NCI-H748 (cell line): ENCODE measurements at regions not wholly inside any gene's neighbourhood (a gene's known extent, or its start where the extent isn't known, plus 50 kb on each side); places are given as distances from the start of the nearest gene placed in this dataset.
"Not testable (repeated sequence)": the region's sequence is repeated elsewhere in the genome, so short reads cannot be mapped to it uniquely, and the experiment has no call there.

Experiments used
- DNase-seq: peaks from one replicate; lab custom pipeline; 2025; ENCODE audit not compliant: unreplicated experiment; lab: John Stamatoyannopoulos, UW

GRCh38 chrX:10676235-10676957, 56.0 kb upstream of the MID1 start:
- DNase-seq, result no peak

DNA sequence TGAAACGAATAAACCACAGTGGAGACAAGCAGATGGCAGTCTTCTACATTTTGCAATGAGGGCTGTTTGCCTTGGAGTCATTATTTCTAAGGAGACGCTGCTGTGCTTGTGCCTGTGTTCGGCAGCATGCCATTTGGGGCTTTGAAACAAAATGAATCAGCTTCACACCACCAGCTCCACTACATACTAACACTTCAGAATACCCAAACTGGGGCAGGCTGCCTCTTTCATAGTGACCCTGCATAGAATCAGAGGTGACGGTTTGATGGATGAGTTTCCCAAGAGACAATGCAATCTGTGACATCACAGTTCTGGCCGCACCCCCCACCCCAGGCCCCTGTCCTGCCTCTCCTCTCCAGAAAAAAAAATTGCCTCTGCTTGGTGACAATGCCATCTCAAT, 57.1 kb upstream of the MID1 start:
- no peak for DNase-seq

DNA sequence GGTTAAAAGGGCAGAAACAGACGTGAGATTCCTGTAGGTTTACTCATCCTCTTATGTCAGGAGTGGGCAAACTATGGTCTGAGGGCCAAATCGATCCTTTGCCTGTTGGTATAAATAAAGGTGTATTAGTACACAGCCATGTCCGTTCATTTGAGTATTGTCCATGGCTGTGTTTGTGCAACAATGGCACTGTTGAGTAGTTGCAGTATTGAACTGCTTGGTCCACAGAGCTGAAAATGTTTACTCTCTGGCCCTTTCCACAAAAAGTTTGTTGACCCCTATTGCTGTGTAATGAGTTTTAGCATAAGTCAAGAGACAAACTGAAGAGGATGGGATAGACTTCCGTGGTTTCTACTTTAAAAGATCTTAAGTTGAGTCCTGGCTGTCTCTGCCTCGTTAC, 59.0 kb upstream of the MID1 start:
- no peak for DNase-seq

DNA sequence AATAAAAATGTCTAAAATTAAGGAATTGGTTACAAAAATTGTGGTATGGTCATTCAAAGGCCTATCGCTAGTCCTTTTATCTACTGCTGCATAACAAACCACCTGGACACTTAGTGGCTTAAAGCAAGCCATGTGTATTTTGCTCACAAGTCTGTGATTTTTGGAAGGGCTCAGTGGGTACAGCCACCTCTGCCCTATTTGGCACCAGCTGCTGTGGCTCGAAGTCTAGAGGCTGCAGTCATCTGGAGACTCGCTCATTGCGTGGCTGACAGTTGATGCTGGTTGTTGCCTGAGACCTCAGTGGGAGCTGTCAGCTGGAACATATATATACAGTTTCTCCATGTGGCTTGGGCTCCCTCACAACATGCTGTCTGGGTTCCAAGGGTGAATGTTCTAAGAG, 60.8 kb upstream of the MID1 start:
- no peak for DNase-seq

DNA sequence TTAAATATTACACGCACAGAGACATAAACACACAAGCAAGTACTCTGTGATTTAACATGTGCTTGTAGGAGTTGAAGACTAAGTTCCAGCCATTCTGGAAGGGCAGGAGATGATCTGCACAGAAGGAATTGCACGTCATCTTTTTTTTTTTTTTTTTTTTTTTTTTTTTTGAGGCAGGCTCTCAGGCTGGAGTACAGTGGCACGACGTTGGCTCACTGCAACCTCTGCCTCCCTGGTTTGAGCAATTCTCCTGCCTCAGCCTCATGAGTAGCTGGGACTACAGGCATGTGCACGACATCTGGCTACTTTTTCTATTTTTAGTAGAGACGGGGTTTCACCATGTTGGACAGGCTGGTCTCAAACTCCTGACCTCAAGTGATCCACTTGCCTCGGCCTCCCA, 63.2 kb upstream of the MID1 start:
- DNase-seq, result not testable (repeated sequence)

DNA sequence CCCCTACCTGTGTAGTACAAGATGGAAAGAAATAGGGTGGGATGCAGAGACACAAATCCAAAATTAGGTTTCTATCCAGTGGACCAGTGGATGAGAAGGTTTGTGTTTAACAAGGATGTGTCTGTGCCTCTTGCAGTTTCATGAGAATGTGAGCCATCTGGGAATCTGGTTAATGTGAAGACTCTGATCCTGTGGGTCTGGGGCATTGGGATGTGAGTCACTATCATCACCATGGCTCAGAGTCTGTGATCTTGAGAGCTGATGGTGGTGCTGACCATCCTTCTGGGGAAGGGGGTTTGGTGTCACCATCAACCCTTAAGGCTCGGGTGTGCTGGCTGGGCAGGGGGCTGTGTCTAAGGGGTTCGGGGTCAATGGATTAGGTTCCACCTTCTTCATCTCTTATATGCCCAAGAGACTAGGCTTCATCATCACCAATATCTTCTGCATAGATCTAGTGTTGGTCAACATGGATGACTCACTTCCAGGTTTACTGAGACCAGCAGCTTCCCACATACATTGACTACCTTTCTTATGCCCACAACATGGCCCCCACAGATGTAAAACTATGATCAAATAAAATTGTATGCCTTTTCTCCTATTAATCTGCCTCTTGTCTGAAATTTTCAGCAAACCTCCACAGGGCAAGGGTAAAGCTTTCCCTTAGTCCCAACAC, 65.7 kb upstream of the MID1 start:
- no peak for DNase-seq

- DNase-seq, result not testable (repeated sequence)
These were observed 71.4 kb upstream of the MID1 start for GRCh38 chrX:10691751-10692150.

DNA sequence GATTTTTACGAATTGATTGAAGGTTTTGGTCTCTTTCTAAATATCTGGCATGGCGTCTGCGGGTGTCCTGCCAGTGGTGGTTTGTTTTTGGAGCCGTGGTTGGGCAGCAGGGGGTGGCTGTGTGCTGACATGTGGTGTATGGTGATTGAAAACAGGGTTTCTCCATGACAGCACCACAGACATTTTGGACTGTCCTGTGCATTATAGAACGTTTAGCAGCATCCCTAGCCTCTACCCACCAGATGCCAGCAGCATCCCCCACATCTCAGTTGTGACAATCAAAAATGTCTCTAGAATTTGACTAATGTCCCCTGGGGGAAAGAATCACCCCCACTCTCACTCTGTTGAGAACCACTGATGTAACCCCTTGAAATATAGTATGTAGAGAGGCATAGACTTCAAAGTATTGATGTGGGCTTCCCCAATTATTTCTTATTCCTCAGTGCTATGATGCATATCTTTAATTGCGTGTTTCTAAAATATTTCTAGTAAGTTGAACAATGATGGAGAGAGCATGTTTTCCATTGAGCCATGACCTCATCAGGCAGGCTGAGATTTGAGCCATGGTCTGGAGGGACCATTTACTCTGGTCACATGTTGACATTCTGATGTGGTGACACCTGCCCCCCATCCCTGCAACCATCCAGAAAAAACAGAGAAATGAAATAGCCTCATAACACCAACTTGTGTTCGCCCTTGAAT, 77.4 kb upstream of the MID1 start:
- no peak for DNase-seq

DNA sequence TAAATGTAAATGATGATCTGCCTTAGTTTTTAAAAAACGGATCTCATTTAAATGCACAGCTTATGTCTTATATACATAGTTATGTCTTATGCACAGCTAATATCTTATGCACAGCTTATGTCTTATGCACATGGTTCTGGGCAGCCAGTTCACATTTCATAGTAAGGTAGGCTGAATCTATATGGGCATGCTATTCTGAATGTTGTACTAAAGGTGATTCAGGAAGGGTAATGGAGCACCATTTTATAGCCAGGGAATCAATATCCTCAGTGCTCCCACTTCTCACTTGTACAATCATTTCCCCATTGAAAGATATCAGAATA, 77.9 kb upstream of the MID1 start:
- no peak for DNase-seq

DNA sequence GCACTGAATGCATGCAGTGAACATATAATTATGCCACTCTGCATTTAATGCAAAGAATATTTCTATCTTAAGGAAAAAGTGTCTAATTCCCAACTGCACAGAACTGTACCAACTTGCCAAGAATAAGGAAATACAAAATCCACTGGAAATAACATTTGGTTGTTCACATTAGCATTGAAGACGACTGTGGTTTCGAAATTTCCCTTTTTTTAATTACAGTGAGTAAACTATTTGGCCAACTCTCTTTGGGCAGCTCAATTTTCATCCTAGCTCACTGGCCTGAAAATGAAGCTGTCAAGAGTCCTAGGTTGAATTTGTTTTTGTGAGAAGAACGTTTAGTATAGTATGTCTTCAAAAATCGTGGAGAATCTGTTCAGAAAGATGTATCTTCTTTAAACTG, 81.6 kb upstream of the MID1 start:
- DNase-seq, result no peak

DNA sequence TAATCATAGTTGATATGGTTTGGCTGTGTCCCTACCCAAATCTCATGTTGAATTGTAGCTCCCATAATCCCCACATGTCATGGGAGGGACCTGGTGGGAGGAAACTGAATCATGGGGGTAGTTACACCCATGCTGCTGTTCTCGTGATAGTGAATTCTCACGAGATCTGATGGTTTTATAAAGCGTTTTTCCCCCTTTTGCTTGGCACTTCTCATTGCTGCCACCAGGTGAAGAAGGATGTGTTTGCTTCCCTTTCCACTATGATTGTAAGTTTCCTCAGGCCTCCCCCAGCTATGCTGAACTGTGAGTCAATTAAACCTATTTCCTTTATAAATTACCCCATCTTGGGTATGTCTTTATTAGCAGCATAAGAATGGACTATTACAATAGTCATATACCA, 86.0 kb upstream of the MID1 start:
- not testable (repeated sequence) for DNase-seq

- DNase-seq, result no peak
These were observed 87.4 kb upstream of the MID1 start for GRCh38 chrX:10707773-10708172.

- DNase-seq, result no peak
These were observed 88.9 kb upstream of the MID1 start for GRCh38 chrX:10709276-10709675.

DNA sequence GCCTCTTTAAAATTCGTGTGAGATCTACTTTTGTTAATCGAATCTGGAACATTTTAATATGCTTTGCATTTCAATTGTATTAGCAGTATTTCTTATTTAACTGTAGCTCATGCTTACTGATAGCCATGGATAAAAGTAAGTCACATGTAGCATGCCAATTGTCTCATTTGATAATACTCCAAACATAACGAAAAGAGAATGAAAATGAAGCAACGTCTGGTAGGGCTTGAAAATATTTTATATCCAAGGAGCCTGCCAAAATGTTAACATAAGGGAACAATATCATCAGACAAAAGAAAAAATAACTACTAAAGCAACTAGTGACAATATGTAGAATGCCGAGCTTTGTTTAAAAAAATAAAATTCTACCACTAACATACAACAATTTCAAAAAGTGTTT, 94.1 kb upstream of the MID1 start:
- DNase-seq, result no peak

GRCh38 chrX:10722851-10723250, 102.5 kb upstream of the MID1 start:
- peak; percentile 51 for DNase-seq

DNA sequence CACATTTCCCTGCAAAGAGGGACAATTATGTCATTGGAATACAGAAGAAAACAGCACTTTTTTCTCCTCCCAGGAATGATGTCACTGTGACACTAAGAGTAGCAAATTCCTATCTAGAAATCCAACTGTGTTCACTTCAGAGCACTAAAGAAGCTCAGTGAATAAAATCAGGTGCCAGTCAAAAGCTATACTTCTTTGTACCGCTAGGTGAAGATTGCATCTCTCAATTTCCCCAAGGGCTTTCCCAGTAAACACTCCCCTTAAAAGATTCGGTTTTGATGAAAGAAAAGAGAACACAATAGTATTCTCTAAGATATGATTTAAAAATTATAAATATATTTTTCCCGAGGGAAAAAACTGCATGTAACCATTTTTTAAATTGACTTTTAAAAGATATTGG, 104.7 kb upstream of the MID1 start:
- peak; percentile 3 for DNase-seq

DNA sequence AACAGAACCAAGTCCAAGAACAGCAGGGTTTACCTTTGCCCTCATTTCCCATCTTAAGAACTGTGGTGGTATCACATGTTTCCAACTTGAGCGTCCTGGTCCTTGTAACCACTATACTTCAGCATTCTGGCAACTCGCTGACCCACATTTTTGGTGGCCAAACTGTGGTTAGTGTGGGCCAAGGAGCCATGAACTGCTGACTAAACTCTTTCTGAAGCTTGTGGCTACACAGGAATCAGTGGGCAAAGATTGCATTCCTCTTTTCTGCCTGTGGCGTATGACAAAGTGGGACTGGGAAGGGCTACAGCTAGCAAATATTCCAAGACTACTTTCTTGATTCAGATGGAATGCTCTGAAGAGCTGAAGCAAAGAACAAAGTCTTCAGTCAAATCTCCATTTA, 106.3 kb upstream of the MID1 start:
- DNase-seq, result no peak

DNA sequence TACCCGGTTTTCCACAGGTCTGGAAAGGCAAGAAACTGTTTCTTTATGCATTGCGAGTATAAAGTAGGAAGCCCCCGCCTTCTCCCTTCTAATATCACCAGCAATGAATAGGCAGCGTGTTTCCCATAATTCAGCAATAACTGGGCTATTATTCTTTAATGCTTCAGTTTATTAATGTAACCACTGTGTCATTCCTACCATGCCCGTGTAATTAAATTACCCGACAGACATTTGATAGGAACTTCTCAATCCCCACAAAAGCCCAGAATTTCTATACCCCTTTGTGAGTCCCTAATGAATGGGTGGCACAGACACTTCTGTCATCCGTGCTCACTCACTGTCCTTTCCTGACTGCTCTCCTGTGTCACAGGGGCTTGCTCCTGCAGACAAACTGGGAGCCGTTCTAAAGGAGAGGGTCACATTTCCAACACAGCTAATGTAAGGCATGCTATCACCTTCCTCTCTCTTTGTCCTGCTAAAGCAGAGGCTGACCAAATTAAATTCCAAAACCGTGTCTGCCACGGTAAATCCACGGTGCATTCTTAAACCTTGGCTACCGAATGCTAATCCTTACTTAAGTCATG, 108.5 kb upstream of the MID1 start:
- no peak for DNase-seq

DNA sequence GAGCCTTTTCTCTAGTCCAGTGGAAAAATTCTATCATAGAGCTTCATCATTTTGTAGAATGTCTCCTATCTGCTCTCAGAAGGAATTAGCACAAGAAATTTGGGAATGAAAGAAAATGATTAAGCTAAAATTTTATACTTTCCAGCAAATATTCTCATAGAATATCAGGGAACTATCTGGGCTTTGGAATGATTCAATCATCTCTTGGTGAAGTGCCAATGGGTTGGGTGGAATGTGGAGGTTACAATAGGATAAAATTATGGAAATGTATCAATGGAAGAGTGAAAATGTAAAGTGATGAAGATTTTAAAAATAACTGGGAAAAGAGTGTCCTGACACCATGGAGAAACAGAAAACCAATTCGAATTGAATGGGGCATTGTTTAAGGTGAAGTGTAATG, 119.0 kb upstream of the MID1 start:
- DNase-seq, result no peak

DNA sequence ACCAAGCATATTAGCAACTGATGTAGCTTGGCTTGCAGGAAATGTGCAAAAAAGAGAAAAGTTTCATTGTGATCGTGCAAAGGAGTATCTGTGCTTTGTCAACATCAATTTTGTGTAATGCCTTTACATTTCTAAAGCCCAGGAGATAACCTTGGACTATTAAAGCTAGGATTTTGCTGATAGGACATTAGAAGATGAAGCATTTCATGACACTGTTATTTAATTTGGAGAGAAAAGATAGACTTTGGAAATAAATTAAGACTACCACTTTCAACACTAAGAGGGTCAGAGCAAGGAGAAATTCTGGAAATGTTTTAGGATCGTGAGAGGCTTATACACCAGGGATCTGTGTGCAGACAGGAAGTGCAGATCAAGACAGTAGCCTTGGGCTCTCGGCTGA, 120.6 kb upstream of the MID1 start:
- DNase-seq, result no peak

DNA sequence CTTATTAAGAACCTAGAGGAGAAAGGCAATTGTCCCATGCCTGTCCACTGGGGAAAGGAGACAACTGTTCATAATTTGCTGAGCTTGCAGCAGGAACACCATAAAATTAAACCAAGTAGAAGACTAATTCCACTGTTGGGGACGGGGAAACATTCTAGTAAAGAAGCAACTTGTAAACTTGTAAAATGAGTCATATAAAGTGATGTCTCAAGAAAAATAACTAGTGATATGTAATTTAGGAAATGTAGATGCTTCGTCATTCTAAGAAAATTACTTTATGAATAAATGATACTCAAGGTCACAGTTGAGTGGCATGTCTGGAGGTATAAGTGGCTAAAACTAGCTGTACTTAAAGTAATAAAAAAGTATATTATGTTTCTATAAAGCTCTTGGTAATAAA, 121.2 kb upstream of the MID1 start:
- DNase-seq, result no peak

DNA sequence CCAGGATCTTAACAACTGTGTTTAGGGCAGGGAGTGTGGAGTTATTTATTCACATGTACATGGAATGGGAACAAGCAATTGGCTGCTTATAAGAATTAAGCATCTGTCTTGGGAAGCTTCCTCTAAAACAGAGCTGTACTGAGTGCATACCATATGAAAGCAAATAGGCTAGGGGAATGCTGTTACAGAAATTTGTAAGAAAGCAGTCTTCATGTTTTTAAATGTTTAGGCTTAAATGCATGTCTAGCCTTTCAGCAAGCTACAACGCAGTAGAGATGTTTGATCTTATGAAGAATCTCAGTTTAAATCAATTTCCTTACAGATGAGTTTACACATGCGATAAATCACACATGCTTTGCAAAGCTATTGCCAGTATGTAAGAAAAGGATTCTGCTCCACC, 123.1 kb upstream of the MID1 start:
- DNase-seq, result no peak
